Stomach (tissue), 4 donors: ENCODE measurements at regions not wholly inside any gene's neighbourhood (a gene's known extent, or its start where the extent isn't known, plus 50 kb on each side); places are given as distances from the start of the nearest gene placed in this dataset.

Source experiments
- CTCF ChIP-seq, 7 experiments: fragments of 450-650 bp in 4 of 7; fragments of 200-600 bp in 3 of 7; sonication (generic) in 3 of 7; IDR thresholded peaks; one replicate each; pipeline ENCODE4 v1.5.1; 2016 to 2019; ENCODE audit warnings: antibody characterized with exemption in 7 of 7, control low read depth in 2 of 7, mild to moderate bottlenecking in 1 of 7
- EP300 ChIP-seq: sonication (generic); formaldehyde crosslinking; IDR thresholded peaks from one replicate; pipeline ENCODE4 v1.6.1; 2017; ENCODE audit warnings: antibody characterized with exemption
- POLR2A ChIP-seq, 4 donors: fragments of 450-650 bp; IDR thresholded peaks; one replicate each; pipeline ENCODE4 v1.6.1; 2016; ENCODE audit warnings: antibody characterized with exemption in 4 of 4, control low read depth in 2 of 4, mild to moderate bottlenecking in 1 of 4, moderate library complexity in 1 of 4

GRCh38 chr3:102165367-102165766, 269.4 kb upstream of the ZPLD1 start:
- TF ChIP-seq CTCF (IDR thresholded peaks at IDR 0.05) = no peak
- no peak for TF ChIP-seq POLR2A (IDR thresholded peaks at IDR 0.05)
- no peak for TF ChIP-seq EP300
